ENCODE measurements at regions not wholly inside any gene's neighbourhood (a gene's known extent, or its start where the extent isn't known, plus 50 kb on each side); places are given as distances from the start of the nearest gene placed in this dataset.
"Not testable (repeated sequence)": the region's sequence is repeated elsewhere in the genome, so short reads cannot be mapped to it uniquely, and the experiment has no call there.

- no peak overlapping the region for H2AFZ ChIP-seq (ENCODE audit: low read depth, low read length)
- H3K4ac ChIP-seq (ENCODE audit: low read depth in 1 of 2, low read length in 2 of 2): no peak overlapping the region
- no peaks in the 10 kb centered on the region for H3K9me3 ChIP-seq (ENCODE audit: control insufficient read depth, low read length)
- H2BK120ac ChIP-seq (ENCODE audit: low read depth, low read length): no peak overlapping the region
- no peaks in the 10 kb centered on the region for H3K79me1 ChIP-seq (replicated peaks; ENCODE audit: low read length, poor library complexity, severe bottlenecking)
- H3K4me3 ChIP-seq (ENCODE audit: insufficient read depth in 1 of 2, low read depth in 1 of 2, low read length in 2 of 2): no peak overlapping the region
- no peak overlapping the region for H2BK15ac ChIP-seq (ENCODE audit: low read depth, poor library complexity, severe bottlenecking)
- H3K23ac ChIP-seq (ENCODE audit: low read length in 2 of 2): no peak overlapping the region
- no peak overlapping the region for H3K18ac ChIP-seq (ENCODE audit: low read depth in 1 of 2, low read length in 2 of 2)
- no peaks in the 10 kb centered on the region for H3K36me3 ChIP-seq (ENCODE audit: control insufficient read depth in 1 of 2, insufficient read depth in 2 of 2, low read depth in 1 of 2, low read length in 2 of 2)
- H3K4me2 ChIP-seq (ENCODE audit: low read length, poor library complexity, severe bottlenecking): no peak overlapping the region
- H3K4me1 ChIP-seq (ENCODE audit: control insufficient read depth, insufficient read depth, low read depth, low read length): no peaks in the 10 kb centered on the region
- DNase-seq: no peak
- H3K9ac ChIP-seq (ENCODE audit: low read length): no peak overlapping the region
- no peak overlapping the region for H3K14ac ChIP-seq (ENCODE audit: low read length in 2 of 2)
- H3K27me3 ChIP-seq (ENCODE audit: control insufficient read depth in 1 of 2, insufficient read depth in 1 of 2, low read length in 2 of 2): no peaks in the 10 kb centered on the region
- H2BK12ac ChIP-seq (ENCODE audit: low read length in 2 of 2): no peak overlapping the region
- no peak overlapping the region for H3K27ac ChIP-seq (ENCODE audit: low read length, poor library complexity, severe bottlenecking)
- H2BK5ac ChIP-seq (ENCODE audit: low read depth, low read length, poor library complexity, severe bottlenecking): no peak overlapping the region
- no peak overlapping the region for H2AK5ac ChIP-seq (ENCODE audit: low read length, severe bottlenecking)
- no peak overlapping the region for H4K8ac ChIP-seq (ENCODE audit: low read length)
- WGBS: 80% methylated on average over 18 of the region's 18 CpGs
- H4K91ac ChIP-seq (ENCODE audit: low read length): no peak overlapping the region
Measured at GRCh38 chr7:56375173-56375572, 259.0 kb upstream of the NUPR2 start.

GRCh38 chr7:56374666-56375065 is 258.4 kb upstream of the NUPR2 start:
- not testable (repeated sequence) for H3K79me1 ChIP-seq (replicated peaks; ENCODE audit: low read length, poor library complexity, severe bottlenecking); H3K4me3 ChIP-seq (ENCODE audit: insufficient read depth in 1 of 2, low read depth in 1 of 2, low read length in 2 of 2); H4K8ac ChIP-seq (ENCODE audit: low read length); H2AK5ac ChIP-seq (ENCODE audit: low read length, severe bottlenecking); H2BK5ac ChIP-seq (ENCODE audit: low read depth, low read length, poor library complexity, severe bottlenecking); H3K9ac ChIP-seq (ENCODE audit: low read length); H3K4me2 ChIP-seq (ENCODE audit: low read length, poor library complexity, severe bottlenecking); H3K14ac ChIP-seq (ENCODE audit: low read length in 2 of 2); H3K4me1 ChIP-seq (ENCODE audit: control insufficient read depth, insufficient read depth, low read depth, low read length); H2BK12ac ChIP-seq (ENCODE audit: low read length in 2 of 2); H3K27me3 ChIP-seq (ENCODE audit: control insufficient read depth in 1 of 2, insufficient read depth in 1 of 2, low read length in 2 of 2); H3K23ac ChIP-seq (ENCODE audit: low read length in 2 of 2); H3K27ac ChIP-seq (ENCODE audit: low read length, poor library complexity, severe bottlenecking); H3K36me3 ChIP-seq (ENCODE audit: control insufficient read depth in 1 of 2, insufficient read depth in 2 of 2, low read depth in 1 of 2, low read length in 2 of 2); H3K9me3 ChIP-seq (ENCODE audit: control insufficient read depth, low read length); H2AFZ ChIP-seq (ENCODE audit: low read depth, low read length); DNase-seq; H2BK120ac ChIP-seq (ENCODE audit: low read depth, low read length); H2BK15ac ChIP-seq (ENCODE audit: low read depth, poor library complexity, severe bottlenecking); H3K18ac ChIP-seq (ENCODE audit: low read depth in 1 of 2, low read length in 2 of 2); H3K4ac ChIP-seq (ENCODE audit: low read depth in 1 of 2, low read length in 2 of 2); H4K91ac ChIP-seq (ENCODE audit: low read length)
- 90% methylated on average over 20 of the region's 25 CpGs for WGBS

- H3K4me3 ChIP-seq (ENCODE audit: insufficient read depth in 1 of 2, low read depth in 1 of 2, low read length in 2 of 2); H3K27ac ChIP-seq (ENCODE audit: low read length, poor library complexity, severe bottlenecking); H3K27me3 ChIP-seq (ENCODE audit: control insufficient read depth in 1 of 2, insufficient read depth in 1 of 2, low read length in 2 of 2); H3K4me2 ChIP-seq (ENCODE audit: low read length, poor library complexity, severe bottlenecking); H3K9me3 ChIP-seq (ENCODE audit: control insufficient read depth, low read length); H3K23ac ChIP-seq (ENCODE audit: low read length in 2 of 2); H2BK15ac ChIP-seq (ENCODE audit: low read depth, poor library complexity, severe bottlenecking); H3K14ac ChIP-seq (ENCODE audit: low read length in 2 of 2); H4K91ac ChIP-seq (ENCODE audit: low read length); H3K18ac ChIP-seq (ENCODE audit: low read depth in 1 of 2, low read length in 2 of 2); H3K4ac ChIP-seq (ENCODE audit: low read depth in 1 of 2, low read length in 2 of 2); H2BK12ac ChIP-seq (ENCODE audit: low read length in 2 of 2); DNase-seq; H3K36me3 ChIP-seq (ENCODE audit: control insufficient read depth in 1 of 2, insufficient read depth in 2 of 2, low read depth in 1 of 2, low read length in 2 of 2); H3K4me1 ChIP-seq (ENCODE audit: control insufficient read depth, insufficient read depth, low read depth, low read length); H2BK5ac ChIP-seq (ENCODE audit: low read depth, low read length, poor library complexity, severe bottlenecking); H4K8ac ChIP-seq (ENCODE audit: low read length); H2BK120ac ChIP-seq (ENCODE audit: low read depth, low read length); H2AK5ac ChIP-seq (ENCODE audit: low read length, severe bottlenecking); H2AFZ ChIP-seq (ENCODE audit: low read depth, low read length); H3K79me1 ChIP-seq (replicated peaks; ENCODE audit: low read length, poor library complexity, severe bottlenecking); H3K9ac ChIP-seq (ENCODE audit: low read length): not testable (repeated sequence)
- WGBS: 60% methylated on average over 2 of the region's 24 CpGs
Measured at GRCh38 chr7:56373314-56373713, 257.1 kb upstream of the NUPR2 start.

- H3K9me3 ChIP-seq (ENCODE audit: control insufficient read depth, low read length); DNase-seq: not testable (repeated sequence)
- 94% methylated on average over 11 of the region's 27 CpGs for WGBS
Measured at GRCh38 chr7:56371792-56372191, 255.6 kb upstream of the NUPR2 start.

More at GRCh38 chr7:56371792-56372191, 255.6 kb upstream of the NUPR2 start:
- H3K27ac ChIP-seq (ENCODE audit: low read length, poor library complexity, severe bottlenecking); H2BK5ac ChIP-seq (ENCODE audit: low read depth, low read length, poor library complexity, severe bottlenecking); H3K9ac ChIP-seq (ENCODE audit: low read length); H3K4me1 ChIP-seq (ENCODE audit: control insufficient read depth, insufficient read depth, low read depth, low read length); H3K36me3 ChIP-seq (ENCODE audit: control insufficient read depth in 1 of 2, insufficient read depth in 2 of 2, low read depth in 1 of 2, low read length in 2 of 2); H3K79me1 ChIP-seq (replicated peaks; ENCODE audit: low read length, poor library complexity, severe bottlenecking); H3K23ac ChIP-seq (ENCODE audit: low read length in 2 of 2); H3K4ac ChIP-seq (ENCODE audit: low read depth in 1 of 2, low read length in 2 of 2); H3K27me3 ChIP-seq (ENCODE audit: control insufficient read depth in 1 of 2, insufficient read depth in 1 of 2, low read length in 2 of 2); H4K8ac ChIP-seq (ENCODE audit: low read length); H2AK5ac ChIP-seq (ENCODE audit: low read length, severe bottlenecking); H2BK12ac ChIP-seq (ENCODE audit: low read length in 2 of 2); H4K91ac ChIP-seq (ENCODE audit: low read length); H2BK120ac ChIP-seq (ENCODE audit: low read depth, low read length); H3K18ac ChIP-seq (ENCODE audit: low read depth in 1 of 2, low read length in 2 of 2); H2BK15ac ChIP-seq (ENCODE audit: low read depth, poor library complexity, severe bottlenecking); H2AFZ ChIP-seq (ENCODE audit: low read depth, low read length); H3K14ac ChIP-seq (ENCODE audit: low read length in 2 of 2); H3K4me2 ChIP-seq (ENCODE audit: low read length, poor library complexity, severe bottlenecking): not testable (repeated sequence)
- H3K4me3 ChIP-seq (ENCODE audit: insufficient read depth in 1 of 2, low read depth in 1 of 2, low read length in 2 of 2): peak overlapping the region in 1 of 2 experiments; percentile 16
